ELF-1 (cell line): ENCODE measurements at regions not wholly inside any gene's neighbourhood (a gene's known extent, or its start where the extent isn't known, plus 50 kb on each side); places are given as distances from the start of the nearest gene placed in this dataset.

Source experiments
- DNase-seq: peaks from one replicate; pipeline ENCODE4 v3.0.0-alpha.2; 2016; ENCODE audit warnings: low read depth, low spot score

GRCh38 chr11:44670794-44671193 lies 56.0 kb upstream of the TSPAN18 start:
- DNase-seq, result no peak

GRCh38 chr11:44671234-44671633 lies 55.5 kb upstream of the TSPAN18 start:
- peak; percentile 90 for DNase-seq

GRCh38 chr11:44673688-44674087 lies 53.1 kb upstream of the TSPAN18 start:
- DNase-seq, result no peak

GRCh38 chr11:44674809-44675208 lies 52.0 kb upstream of the TSPAN18 start:
- DNase-seq, result no peak

GRCh38 chr11:44675906-44676305 lies 50.9 kb upstream of the TSPAN18 start:
- no peak for DNase-seq
